Hematopoietic multipotent progenitor cell treated with erythropoietin and hydrocortisone succinate and interleukin-3 and kit ligand, for 6 days (in vitro differentiated cells): ENCODE measurements at regions not wholly inside any gene's neighbourhood (a gene's known extent, or its start where the extent isn't known, plus 50 kb on each side); places are given as distances from the start of the nearest gene placed in this dataset.
"Not testable (repeated sequence)": the region's sequence is repeated elsewhere in the genome, so short reads cannot be mapped to it uniquely, and the experiment has no call there.

Source experiments
- DNase-seq: peaks from one replicate; pipeline ENCODE4 v3.0.0-alpha.2; 2015

- no peak for DNase-seq
Observed at GRCh38 chr2:234405462-234405861, 91.4 kb downstream of the ARL4C start.

GRCh38 chr2:234404957-234405356, 91.9 kb downstream of the ARL4C start:
- DNase-seq = no peak

GRCh38 chr2:234403751-234404150, 93.1 kb downstream of the ARL4C start:
- no peak for DNase-seq

- DNase-seq = no peak
Observed at GRCh38 chr2:234403074-234403473, 93.8 kb downstream of the ARL4C start.

- no peak for DNase-seq
Observed at GRCh38 chr2:234401426-234401825, 95.5 kb downstream of the ARL4C start.

- no peak for DNase-seq
Observed at GRCh38 chr2:234399451-234400246, 97.2 kb downstream of the ARL4C start.

- DNase-seq = no peak
Observed at GRCh38 chr2:234398531-234398930, 98.3 kb downstream of the ARL4C start.

- DNase-seq = no peak
Observed at GRCh38 chr2:234395891-234396420, 100.9 kb downstream of the ARL4C start.

- no peak for DNase-seq
Observed at GRCh38 chr2:234394450-234394849, 102.4 kb downstream of the ARL4C start.

GRCh38 chr2:234393354-234393753, 103.5 kb downstream of the ARL4C start:
- no peak for DNase-seq

GRCh38 chr2:234392041-234392615, 104.8 kb downstream of the ARL4C start:
- no peak for DNase-seq

- no peak for DNase-seq
Observed at GRCh38 chr2:234391625-234392024, 105.3 kb downstream of the ARL4C start.

GRCh38 chr2:234389661-234390060, 107.2 kb downstream of the ARL4C start:
- DNase-seq = not testable (repeated sequence)

GRCh38 chr2:234388591-234388990, 108.3 kb downstream of the ARL4C start:
- DNase-seq = no peak

GRCh38 chr2:234386971-234387370, 109.9 kb downstream of the ARL4C start:
- no peak for DNase-seq

GRCh38 chr2:234382131-234382530, 114.8 kb downstream of the ARL4C start:
- DNase-seq = no peak

- DNase-seq = not testable (repeated sequence)
Observed at GRCh38 chr2:234378958-234379357, 117.9 kb downstream of the ARL4C start.

GRCh38 chr2:234378440-234378839, 118.4 kb downstream of the ARL4C start:
- DNase-seq = no peak

GRCh38 chr2:234377761-234378391, 119.0 kb downstream of the ARL4C start:
- no peak for DNase-seq

GRCh38 chr2:234376229-234376628, 120.7 kb downstream of the ARL4C start:
- DNase-seq = no peak

GRCh38 chr2:234375176-234375880, 121.6 kb downstream of the ARL4C start:
- DNase-seq = no peak

GRCh38 chr2:234374736-234375135, 122.1 kb downstream of the ARL4C start:
- no peak for DNase-seq

GRCh38 chr2:234374150-234374508, 122.8 kb downstream of the ARL4C start:
- no peak for DNase-seq
